ENCODE measurements at regions not wholly inside any gene's neighbourhood (a gene's known extent, or its start where the extent isn't known, plus 50 kb on each side); places are given as distances from the start of the nearest gene placed in this dataset.

DNA sequence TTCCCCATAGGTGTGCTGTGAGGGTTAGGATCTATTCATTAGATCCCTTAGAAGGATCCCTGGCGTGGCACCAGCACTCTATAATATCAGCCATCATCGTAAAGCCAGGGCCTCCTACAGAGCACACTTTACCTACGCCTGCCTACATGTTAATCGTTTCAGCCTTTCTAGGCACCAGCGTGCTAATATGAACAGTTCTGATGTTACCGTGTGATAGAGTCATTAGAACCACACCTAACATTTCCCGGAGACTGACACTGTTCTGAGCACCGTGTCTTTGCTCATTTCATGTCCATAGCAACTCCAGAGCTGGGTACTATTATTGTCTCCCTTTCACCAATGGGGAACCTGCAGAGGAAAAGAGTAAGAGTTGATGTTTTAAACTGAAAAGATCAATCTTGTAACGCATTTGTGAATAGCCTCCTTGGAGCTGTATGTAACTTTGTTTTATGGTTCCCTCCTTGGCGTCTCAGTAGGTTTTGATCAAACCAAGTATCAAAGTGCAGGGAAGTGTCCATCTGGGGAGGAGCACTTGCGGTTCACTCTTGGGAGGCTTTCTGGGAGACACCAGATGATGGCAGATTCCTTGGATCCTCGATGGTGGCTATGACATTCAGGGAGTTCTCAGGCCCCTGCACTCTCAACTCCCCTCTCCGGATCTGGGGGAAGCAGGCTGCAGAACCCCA lies 73.8 kb upstream of the KCNG1 start:
- DNase-seq (ENCODE audit: low spot score), result no peak

DNA sequence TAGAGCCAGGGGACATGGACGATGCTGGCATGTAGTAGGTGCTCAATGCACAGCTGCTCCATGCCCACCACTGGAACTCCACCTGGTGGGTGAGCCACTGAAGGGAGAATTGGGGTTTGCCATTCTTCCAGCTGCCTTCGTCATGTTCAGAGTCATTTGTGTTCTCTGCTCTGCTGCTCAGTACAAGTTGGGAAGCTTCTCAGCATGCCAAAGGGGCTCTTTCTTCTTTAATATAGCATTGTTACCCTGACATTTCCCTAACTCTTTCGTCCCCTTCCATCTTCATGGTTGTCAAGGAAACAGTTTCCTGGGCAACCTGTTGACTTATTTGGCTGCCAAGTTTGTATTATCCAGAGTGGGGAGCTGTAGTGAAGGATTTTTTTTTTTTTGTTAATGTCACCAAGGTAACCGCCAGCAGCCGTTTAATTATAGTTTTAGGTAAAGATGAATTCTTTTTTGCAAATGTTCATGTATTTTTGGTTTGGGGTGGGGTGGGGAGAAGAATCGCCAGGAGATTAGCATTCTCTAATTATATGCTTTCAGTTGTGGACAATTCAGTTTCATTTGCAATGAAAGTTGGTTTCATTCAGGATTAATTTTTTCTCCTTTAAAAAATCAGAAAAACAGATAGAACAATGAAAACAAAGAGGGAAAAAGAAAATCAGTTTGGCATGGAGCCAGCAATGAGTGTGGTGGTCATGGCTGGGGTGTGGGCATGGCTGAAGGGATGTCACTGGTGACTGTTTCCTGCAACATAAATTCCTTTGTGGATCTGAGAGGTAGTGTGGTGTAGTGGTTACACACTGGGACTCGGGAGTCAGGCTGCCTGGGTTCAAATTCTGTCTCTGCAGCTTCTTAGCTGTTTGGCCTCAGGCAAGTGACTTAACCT lies 73.0 kb upstream of the KCNG1 start:
- no peak for DNase-seq (ENCODE audit: low spot score)

DNA sequence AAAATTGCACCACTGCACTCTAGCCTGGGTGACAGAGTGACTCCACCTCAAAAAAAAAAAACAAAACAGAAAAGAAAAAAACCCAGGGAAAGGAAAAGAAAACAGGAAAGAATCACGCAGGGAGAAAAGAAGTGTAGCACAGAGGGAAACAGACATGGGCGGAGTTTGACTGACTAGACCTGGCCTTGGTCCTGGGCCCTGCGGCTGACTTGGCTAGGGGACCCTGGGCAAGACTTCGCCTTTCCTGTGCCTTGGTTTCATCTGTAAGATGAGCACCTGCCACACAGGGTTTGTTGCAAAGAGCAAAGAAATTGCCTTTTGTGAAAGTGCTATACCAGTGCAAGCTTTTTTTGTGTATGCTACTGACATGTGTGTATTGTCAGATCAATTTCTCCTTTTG lies 71.3 kb upstream of the KCNG1 start:
- DNase-seq (ENCODE audit: low spot score), result no peak

DNA sequence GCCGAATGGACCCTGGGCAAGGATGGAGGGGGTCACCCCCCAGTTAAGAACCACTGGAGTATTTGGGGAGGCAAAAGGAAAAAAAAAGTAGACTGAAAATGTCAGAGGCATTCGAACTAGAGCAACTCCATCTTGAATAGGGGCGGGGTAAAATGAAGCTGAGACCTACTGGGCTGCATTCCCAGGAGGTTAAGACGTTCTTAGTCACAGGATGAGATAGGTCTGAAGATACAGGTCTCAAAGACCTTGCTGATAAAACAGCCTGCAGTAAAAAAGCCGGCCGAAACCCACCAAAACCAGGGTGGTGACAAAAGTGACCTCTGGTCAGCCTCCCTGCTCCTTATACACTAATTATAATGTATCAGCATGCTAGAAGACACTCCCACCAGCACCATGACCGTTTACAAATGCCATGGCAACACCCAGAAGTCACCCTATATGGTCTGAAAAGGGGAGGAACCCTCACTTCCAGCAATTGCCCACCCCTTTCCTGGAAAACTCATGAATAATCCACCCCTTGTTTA lies 70.4 kb upstream of the KCNG1 start:
- no peak for DNase-seq (ENCODE audit: low spot score)

DNA sequence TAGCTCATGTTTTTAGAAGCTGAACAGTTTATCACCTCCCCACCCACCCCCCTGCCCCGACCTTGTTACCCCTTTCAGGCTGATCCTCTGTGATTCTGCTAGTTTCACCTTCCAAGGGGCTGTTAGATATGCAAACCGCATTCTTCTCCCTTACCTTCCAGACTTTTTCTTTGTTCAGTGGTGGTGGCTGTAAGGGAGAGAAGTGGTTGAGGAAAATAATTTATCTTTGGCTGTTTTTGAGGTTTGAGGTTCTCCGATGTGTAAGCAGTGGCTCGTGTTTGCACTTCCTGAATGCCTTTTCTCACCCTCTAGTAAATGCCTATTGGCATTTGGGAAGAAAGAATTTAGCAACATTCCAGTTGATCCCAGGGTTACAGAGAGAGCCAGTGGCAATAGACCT lies 69.4 kb upstream of the KCNG1 start:
- DNase-seq (ENCODE audit: low spot score), result no peak

DNA sequence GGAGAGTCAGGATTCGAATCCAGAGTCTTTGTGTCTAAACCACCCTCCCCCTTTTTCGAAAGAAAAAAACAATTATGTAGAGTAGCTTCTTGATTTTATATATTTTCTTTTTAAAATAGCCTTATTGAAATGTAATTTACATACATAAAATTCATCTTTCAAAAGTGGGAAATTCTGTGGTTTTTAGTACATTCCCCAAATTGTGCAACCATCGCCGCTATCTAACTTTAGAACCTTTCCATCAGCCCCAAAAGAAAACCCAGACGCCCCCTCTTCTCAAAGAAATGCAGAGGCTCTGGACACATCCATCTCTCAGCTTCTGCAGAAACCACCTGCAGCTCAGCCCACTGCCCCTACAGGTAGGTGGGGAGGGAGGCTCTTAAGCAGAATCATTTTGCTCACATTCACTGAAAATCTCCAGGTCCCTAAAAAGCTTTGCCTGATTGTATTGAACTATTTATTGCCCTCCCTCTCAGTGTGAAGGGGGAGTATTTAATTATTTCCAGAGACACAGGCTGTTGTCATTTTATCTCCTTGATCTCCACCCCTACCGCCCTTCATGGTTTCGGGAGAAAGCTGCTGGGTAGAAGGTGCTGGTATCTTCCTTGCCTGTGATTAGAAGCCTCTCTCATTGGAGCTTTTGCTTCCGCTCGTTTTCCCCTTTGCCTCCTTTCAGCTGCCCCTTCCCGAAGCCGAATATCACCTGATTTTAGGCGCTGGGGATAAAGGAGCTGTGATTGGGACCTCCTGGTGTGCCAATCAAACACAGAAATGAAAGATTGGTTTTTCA lies 68.7 kb upstream of the KCNG1 start:
- no peak for DNase-seq (ENCODE audit: low spot score)

DNA sequence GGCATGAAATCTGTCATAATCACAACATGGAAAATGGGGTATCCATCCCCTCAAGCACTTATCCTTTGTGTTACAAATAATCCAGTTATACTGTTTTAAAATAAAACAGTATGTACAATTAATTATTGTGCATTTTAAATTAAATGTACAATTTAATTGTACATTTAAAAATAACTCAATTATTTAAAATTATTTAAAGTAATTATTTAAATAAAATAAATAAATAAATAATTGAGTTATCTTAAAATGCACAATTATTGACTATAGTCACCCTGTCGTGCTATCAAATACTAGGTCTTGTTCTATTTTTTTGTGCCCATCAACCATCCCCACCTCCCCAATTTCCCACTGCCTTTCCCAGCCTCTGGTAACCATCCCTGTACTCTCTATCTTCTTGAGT lies 66.9 kb upstream of the KCNG1 start:
- DNase-seq (ENCODE audit: low spot score), result no peak

DNA sequence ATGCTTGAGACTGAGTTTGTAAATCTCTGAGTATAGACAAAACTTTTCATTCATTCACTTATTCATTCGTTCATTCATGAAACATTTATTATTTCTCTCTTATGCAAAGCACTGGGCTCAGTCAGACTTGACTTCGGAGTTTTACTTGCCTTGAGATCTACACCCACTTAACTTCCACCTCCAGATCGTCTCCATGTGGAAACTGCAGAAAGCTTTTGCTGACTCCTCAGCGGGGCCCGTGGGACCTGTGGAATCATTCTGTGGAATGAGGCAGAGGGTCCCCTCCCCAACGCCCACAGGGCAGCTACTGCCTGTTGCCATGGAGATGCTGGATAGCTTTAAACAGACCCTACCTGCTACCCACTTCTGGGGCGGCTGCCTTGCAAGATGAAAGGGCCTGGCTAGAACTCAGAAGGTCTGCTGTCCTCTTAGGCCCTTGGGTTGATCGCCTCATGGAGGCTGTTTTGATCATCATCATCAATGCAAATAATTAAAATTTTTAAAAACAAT lies 66.4 kb upstream of the KCNG1 start:
- no peak for DNase-seq (ENCODE audit: low spot score)

DNA sequence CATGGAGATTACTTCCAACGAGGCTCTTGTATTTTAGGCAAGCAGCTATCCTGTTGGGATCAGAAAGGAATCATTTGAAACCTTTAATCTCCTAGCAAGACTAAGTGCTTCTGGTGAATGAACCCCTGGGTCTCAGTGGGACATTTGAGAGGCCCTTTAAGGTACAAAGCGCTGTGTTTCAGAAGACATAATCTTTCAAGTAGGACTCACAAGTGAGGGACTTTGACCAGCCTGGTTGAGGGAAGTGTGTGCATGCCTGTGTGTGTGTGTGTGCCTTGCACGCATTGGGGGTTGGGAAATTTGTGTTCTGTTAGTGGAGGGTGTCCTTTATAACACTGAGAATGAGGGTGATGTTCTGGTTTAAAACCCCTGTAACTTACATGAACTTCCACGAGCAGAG lies 64.4 kb upstream of the KCNG1 start:
- DNase-seq (ENCODE audit: low spot score), result no peak

DNA sequence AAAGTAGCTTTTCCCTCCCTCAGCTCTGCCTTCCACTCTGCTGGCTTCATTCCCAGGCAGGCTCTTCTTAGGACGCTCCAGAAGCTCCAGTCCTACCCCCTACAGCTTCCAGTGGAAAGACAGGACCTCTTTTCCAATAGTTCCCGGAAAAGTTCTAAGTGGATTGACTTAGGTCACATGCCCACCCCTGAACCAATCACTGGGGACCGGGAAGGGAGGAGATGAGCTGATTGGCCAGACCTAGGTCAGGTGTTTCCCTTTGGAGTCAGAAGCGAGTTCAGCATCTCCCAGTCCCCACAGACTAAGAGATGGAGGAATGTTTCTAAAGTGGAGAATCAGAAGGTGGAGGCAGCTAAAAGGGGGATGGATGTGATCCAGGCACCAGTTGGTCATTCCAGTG lies 62.9 kb upstream of the KCNG1 start:
- no peak for DNase-seq (ENCODE audit: low spot score)

DNA sequence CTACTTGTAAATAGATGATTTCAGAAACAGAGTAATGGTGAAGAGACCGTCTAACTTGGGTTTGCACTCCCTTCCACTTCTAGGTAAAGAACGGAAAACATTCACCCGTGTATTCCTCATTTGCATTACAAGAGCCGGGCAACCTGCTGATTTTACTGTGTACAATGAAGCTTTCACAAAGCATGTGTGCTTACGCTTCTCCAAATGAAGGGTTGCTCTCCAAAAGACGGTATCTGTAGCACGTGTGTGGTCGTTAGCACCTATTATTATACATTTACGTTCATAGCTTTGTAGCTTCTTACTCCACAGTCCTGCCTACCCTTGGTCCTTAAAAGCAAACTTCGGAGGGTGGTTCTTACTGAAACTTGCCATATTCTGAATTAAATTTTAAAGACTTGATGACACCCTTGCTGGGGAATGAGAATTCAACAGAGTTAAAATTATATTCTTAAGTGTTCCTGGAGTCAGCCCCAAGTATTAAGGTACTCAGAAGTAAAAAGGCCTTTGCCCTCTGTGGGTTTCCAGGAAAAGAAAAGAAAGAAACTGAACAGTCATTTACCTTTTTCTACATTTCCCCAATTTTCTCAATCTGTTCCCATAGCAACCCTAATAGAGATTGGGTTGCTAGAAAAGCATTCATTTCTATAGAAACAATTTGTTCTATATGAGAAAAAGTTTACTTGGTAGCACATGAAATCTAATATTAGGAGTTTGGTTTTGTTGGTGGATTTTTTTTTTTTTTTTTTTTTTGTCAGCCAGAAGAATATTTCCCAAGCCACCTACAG lies 61.9 kb upstream of the KCNG1 start:
- no peak for DNase-seq (ENCODE audit: low spot score)

DNA sequence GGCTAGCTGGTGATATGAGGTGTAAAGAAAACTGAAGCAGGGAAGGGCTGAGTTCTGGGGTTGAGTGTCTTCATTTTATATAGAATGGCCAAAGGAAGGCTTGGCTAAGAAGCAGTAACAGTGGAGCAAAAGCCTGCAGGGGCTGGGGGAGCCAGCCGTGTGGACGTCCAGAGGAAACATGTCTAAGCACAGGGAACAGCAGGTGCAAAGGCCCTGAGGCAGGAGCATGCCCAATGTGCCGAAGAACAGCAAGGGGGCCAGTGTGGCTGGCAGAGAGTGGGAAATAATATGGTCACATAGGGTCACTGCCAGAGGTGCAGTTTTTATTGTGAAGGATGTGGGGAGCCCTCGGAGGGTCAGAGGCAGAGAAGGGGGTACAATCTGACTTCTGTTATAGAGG lies 60.5 kb upstream of the KCNG1 start:
- DNase-seq (ENCODE audit: low spot score), result no peak

DNA sequence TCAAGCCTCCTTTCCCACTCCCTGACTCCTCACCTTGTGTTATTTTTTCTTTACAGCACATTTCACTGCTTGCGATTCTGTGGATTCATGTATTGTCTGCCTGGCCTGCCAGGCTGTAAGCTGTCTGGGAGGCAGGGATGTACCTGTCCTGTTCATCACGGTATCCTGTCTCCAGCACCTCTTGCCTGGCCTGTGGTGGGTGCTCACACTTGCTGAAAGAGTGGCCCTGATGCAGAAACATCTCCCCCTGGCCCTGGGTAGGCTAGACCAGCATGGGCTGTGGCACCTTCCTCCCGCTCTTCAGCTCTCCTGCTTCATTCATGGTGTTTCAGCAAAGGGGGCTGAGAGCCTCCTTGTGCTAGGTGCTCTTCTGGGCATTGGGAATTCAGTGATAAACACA lies 60.1 kb upstream of the KCNG1 start:
- DNase-seq (ENCODE audit: low spot score), result no peak

DNA sequence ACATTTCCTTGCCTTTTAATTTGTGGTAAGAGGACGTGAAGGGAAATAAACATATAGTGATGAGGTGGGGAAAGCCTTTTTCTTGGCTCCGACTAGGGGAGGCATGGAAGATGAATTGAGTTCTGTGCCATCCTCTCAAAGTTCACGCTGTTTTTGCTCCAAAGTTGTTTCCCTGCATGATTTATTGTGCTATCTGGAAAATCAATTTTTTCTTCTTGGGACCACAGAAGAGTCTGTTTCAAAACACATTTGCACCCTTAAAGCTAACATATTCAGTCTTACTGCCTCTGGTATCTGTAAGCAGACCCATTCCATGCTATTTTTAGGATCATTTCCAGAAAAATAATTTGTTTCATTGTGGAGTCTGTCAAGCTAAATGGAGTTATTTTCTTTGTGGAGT lies 57.6 kb upstream of the KCNG1 start:
- no peak for DNase-seq (ENCODE audit: low spot score)

DNA sequence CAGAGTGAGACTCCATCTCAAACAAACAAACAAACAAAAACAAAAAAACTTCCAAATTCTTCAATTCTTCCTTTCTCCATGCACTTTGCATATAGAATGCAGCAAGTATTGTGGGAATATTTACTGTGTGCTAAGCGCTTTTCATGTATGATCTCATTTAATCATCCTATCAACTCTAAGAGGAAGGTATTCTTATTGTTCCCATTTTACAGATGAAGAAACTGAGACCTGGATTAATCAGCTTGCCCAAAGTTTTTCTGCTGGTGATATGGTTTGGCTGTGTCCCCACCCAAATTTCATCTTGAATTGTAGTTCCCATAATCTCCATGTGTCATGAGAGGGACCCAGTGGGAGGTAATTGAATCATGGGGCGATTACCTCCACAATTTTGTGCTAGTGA lies 56.6 kb upstream of the KCNG1 start:
- DNase-seq (ENCODE audit: low spot score), result no peak

DNA sequence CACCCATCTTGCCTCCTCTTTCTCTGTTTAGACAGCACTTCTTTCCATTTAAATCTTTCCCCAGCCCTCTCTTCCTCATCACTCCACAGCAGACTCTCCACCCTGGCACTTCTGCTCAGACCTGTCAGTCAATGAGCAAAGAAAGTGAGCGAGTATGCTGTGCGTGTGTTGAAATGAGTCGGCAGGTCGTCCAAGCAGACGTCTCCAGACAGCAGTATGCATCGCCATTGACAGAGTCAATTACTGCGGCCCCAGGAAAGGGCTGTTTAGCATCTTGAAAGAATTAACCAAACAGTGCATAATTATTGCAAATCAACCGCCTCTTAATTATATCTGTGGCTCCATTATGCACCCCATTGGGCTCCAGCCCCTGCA lies 54.8 kb upstream of the KCNG1 start:
- DNase-seq (ENCODE audit: low spot score), result no peak

DNA sequence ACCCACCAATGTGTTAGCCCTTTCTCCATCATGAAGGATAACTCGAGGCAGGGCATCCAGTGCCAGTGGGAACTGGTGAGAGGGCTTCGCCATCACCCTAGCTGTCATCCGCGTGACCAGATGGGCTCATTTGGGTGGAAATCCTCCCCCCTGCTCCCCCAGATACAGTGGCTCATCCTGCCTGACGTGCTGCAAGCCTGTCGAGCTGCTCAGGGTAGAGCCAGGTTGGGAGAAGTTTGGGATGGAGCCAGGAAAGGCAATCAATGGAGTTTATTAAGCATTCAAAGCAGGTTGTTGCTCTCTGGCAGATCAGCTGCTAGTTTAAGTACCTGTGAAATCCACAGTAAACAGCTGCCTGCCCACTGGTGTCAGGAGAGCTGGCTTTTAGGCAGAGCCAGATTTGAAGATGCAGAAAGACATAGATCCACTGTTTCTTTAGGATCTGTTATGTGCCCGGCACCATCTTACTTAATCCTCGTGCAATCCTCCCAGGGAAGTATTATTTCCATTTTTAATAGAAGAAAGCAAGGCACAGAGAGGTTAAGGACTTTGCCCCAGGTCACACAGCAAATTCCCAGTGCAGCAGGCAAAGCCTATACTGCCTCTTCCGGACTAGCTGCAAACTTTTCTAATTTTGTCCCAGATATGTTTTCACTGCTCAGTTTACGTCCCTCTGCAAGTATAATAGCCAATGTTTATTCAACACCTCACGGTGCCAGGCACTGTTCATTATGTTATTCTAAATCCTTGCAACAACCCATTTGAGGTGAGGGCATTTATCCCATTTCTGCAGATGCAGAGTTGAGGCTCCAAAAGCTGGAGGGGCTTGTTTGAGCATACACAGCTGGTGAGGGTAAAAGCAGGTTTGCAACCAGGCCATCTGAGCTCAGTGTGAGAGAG lies 54.1 kb upstream of the KCNG1 start:
- no peak for DNase-seq (ENCODE audit: low spot score)

DNA sequence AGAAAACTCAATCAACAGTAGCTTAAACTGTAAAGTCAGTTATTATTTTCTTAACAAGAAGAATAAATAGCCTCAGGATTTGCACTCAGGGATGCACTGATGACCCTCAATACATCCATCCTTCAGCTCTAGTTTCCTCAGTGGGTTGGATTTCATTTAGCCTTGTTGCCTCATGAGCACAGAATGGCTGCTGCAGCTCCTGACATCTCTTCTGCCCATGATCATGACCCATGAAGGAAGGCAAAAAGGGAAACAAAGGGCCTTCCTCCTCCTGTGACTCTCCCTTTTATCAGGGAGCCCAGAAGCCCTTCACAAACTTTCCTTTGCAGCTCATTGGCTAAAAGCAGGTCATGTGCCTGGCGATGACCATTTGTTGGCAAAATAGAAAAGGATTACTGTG lies 51.2 kb upstream of the KCNG1 start:
- DNase-seq (ENCODE audit: low spot score), result no peak
